HG03354 (cell line): ENCODE measurements at regions not wholly inside any gene's neighbourhood (a gene's known extent, or its start where the extent isn't known, plus 50 kb on each side); places are given as distances from the start of the nearest gene placed in this dataset.
A peak's percentile ranks its signal among the peaks of the same experiment; 100 is the strongest.
"Not testable (repeated sequence)": the region's sequence is repeated elsewhere in the genome, so short reads cannot be mapped to it uniquely, and the experiment has no call there.

ENCODE experiments used
- ATAC-seq: cut with Tn5 transposase; IDR thresholded peaks from one replicate; pipeline ENCODE4 v1.9.1; 2021; ENCODE audit warnings: mild to moderate bottlenecking; ENCODE audit not compliant: unreplicated experiment, poor library complexity, severe bottlenecking

GRCh38 chr7:119300341-119300740 lies 972.6 kb upstream of the KCND2 start:
- not testable (repeated sequence) for ATAC-seq

DNA sequence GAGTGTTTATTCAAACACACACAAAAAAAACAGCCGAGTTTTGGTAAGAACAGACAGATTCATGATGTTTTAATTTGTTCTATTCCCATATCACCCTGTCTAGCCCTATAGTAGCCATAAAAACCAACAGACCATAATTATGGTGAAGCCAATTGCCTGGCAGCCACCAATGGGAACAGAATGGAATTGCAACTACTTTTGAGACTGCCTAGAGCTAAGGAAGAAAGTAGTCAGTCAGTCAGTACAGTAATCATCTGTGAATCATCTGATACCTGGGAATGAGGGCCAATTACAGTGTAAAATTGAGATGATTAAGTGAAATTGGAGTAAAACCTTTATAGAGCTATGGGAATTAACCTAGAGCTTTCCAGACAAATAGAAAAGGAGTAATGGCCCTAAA lies 952.7 kb upstream of the KCND2 start:
- no peak for ATAC-seq

- ATAC-seq = no peak
These were observed 943.3 kb upstream of the KCND2 start for GRCh38 chr7:119329715-119330114.

- no peak for ATAC-seq
These were observed 937.6 kb upstream of the KCND2 start for GRCh38 chr7:119335405-119335804.

DNA sequence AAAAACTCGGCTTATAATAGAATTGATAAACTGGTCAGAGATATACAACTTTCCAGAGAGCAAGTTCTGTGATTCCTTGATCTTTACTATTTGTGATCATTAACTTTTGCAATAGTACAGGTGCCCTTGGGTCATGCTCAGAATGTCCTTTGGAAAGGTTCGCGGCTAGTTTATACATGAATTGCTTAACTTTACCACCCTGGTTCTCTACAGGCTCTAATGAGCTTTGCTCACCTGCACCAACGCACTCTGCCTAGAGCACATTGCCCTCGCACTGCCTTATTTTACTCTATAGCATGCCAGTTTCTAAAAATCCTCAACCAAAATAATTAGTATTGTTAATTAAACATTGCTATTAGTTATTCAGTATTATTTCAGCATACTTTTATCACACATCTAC lies 931.2 kb upstream of the KCND2 start:
- no peak for ATAC-seq

DNA sequence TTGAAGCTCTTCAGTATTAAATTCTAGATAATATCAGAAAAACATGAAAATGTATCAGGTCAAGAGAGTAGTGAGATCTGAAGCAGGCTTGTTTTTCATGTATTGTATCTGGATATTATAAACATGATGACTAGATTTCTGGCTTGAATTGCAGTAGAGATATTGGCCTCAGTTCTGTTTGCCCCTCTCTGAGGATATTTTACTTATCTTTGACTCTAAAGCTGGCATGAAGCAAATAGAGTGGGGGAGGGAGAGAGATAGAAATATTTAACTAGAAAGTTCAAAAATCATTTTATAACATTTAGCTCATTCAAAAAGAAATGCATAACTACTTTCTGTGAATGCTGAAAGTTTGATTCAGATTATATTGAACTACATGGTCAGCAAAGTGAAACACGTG lies 929.7 kb upstream of the KCND2 start:
- ATAC-seq = no peak

DNA sequence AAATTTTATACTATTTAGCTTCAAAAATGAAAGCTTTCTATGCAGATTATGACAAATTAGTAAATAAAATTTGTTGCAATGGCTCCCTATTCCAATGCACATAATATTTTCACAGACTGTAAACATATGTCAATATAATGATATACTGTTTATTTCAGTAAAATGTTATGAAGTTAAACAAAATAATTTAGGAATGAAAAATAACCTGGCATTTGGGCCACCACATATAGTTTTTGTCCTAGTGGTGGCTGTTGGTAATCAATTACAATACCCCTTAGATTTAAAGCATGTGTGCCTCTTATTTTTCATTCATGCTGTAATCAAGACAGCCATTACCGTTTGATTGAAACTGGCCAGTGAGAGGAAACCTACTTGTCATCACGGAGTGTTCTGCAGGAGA lies 928.5 kb upstream of the KCND2 start:
- no peak for ATAC-seq

DNA sequence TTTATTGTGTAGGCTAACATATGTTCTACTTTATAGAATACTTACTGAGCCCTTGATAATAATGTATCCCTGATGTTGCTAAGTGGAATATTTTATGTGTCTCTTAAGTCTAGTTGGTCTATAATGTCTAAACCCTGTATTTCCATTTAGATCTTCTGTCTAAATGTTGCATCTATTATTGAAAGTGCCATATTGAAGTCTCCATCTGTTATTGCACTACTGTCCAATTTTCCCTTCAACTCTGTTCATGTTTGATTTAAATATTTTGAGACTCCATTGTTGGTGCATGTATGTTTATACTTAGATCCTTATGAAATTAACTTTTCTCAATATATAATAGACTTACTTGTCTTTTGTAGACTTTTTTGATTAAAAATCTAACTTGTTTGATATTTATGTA lies 924.5 kb upstream of the KCND2 start:
- no peak for ATAC-seq

- no peak for ATAC-seq
These were observed 922.6 kb upstream of the KCND2 start for GRCh38 chr7:119350334-119350733.

DNA sequence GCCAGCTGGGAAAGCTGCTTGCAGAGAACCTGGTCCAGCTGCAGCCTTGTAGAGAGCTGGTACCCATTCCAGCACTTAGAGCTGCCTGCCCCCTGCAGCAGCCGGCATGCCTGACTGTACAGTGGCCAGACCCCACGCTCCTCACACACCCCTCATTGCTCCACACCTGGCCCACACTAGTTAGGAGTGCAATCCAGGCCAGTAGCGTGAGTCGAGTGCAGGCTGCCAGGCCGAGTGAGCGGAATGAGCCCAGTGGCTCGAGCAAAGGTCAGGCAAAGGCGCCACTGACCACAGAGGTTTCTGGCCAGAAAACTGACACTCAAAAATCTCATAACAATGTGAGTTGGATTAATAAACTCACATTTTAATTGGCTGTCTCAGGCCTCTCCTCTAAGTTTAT lies 921.7 kb upstream of the KCND2 start:
- no peak for ATAC-seq

GRCh38 chr7:119374436-119374835 lies 898.5 kb upstream of the KCND2 start:
- no peak for ATAC-seq

GRCh38 chr7:119377861-119378260 lies 895.1 kb upstream of the KCND2 start:
- no peak for ATAC-seq

GRCh38 chr7:119382726-119383125 lies 890.2 kb upstream of the KCND2 start:
- no peak for ATAC-seq

GRCh38 chr7:119395024-119395423 lies 878.0 kb upstream of the KCND2 start:
- no peak for ATAC-seq

DNA sequence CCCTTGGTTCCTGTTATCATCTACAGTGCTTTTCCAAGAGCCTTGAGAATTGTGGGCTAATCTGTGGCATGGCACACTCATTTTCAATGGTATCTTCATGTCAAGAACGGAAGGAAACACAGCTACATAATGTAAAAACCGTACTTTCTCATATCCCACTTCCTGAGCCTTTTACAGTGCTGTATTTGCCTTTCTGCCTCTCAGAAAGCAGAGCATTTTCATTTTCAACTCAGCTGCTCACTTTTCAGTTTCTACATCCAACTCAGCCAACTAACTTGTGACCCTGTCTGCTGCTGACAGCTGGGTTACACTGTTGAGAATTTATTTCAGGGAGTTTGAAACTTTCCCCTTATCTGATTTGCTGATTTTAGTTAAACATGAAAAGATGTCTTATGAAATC lies 875.8 kb upstream of the KCND2 start:
- peak; percentile 86 for ATAC-seq

- no peak for ATAC-seq
These were observed 864.4 kb upstream of the KCND2 start for GRCh38 chr7:119408596-119408995.

- no peak for ATAC-seq
These were observed 859.6 kb upstream of the KCND2 start for GRCh38 chr7:119413314-119413805.

- ATAC-seq = no peak
These were observed 857.3 kb upstream of the KCND2 start for GRCh38 chr7:119415682-119416081.

DNA sequence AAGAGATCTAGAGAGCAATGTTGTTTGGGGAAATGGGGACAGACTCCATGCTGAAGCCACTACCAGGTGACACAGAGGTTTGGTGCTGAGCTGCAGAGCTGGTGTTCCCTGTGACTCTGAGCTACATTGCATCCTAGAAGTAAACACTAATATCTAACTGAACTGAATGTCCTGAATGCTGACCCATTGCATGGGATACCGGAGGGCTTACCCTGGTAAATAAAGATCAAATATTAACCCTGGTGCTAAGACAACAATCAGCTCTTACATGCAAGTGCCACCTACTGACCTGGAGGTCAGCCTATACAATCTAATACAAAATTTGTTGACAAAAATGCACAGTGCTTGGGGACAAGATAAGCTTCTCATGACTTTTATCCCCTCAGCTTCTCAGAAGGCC lies 851.3 kb upstream of the KCND2 start:
- no peak for ATAC-seq

- no peak for ATAC-seq
These were observed 836.1 kb upstream of the KCND2 start for GRCh38 chr7:119436882-119437281.

DNA sequence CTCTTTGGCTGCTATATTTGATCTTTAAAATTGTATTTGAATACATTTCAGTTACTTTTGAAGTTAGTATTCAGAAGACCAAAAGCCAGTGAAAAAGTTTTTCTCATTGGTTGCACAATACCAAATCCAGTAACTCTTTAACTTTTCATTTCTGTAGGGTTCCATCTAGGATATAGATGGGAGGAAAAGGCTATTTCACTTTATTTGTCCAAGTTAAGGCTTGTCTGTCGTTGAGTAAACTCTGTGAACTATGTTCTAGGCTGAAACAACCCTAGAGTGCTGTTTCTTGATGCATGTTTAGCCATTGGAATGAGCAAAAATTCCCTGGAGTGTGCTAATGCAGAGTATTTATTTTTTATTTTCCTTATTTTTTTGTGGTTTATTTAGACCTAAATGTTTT lies 834.7 kb upstream of the KCND2 start:
- ATAC-seq = no peak

GRCh38 chr7:119439192-119439591 lies 833.8 kb upstream of the KCND2 start:
- ATAC-seq = no peak

- ATAC-seq = no peak
These were observed 820.6 kb upstream of the KCND2 start for GRCh38 chr7:119452401-119452800.
